CD14-positive monocyte (primary cell): ENCODE measurements at regions not wholly inside any gene's neighbourhood (a gene's known extent, or its start where the extent isn't known, plus 50 kb on each side); places are given as distances from the start of the nearest gene placed in this dataset.

ENCODE experiments used
- DNase-seq, 3 donors: peaks; one replicate each; pipeline ENCODE4 v3.0.0-alpha.2; 2011 to 2022
- H2AFZ ChIP-seq: 2 replicates; pipeline ENCODE4 v1.6.0; 2012; ENCODE audit warnings: mild to moderate bottlenecking, low read depth, low read length, inconsistent platforms; ENCODE audit not compliant: insufficient read depth, poor library complexity, severe bottlenecking
- H3K27ac ChIP-seq, 2 donors: 1 replicate in 1 of 2; 2 replicates in 1 of 2; pipeline ENCODE4 v1.5.1; 2012 to 2013; ENCODE audit warnings: low read length in 2 of 2, control low read depth in 1 of 2, inconsistent platforms in 1 of 2, low read depth in 1 of 2, mild to moderate bottlenecking in 1 of 2
- H3K27me3 ChIP-seq, 2 donors: one replicate each; pipeline versions ENCODE4 v1.6.0 to v1.6.1; 2011 to 2013; ENCODE audit warnings: low read length in 2 of 2; ENCODE audit not compliant: control insufficient read depth in 2 of 2, insufficient read depth in 2 of 2
- H3K36me3 ChIP-seq, 2 donors: replicated peaks in 1 of 2; 1 replicate in 1 of 2; 2 replicates in 1 of 2; pipeline versions ENCODE4 v1.5.1 to v1.6.1; 2012 to 2013; ENCODE audit warnings: low read length in 2 of 2, control low read depth in 1 of 2, inconsistent platforms in 1 of 2, mild to moderate bottlenecking in 1 of 2; ENCODE audit not compliant: insufficient read depth in 2 of 2, control insufficient read depth in 1 of 2
- H3K4me1 ChIP-seq, 2 donors: 1 replicate in 1 of 2; 2 replicates in 1 of 2; pipeline versions ENCODE4 v1.5.1 to v1.6.1; 2012 to 2013; ENCODE audit warnings: low read length in 2 of 2, control low read depth in 1 of 2, inconsistent platforms in 1 of 2, mild to moderate bottlenecking in 1 of 2, moderate library complexity in 1 of 2; ENCODE audit not compliant: insufficient read depth in 2 of 2, control insufficient read depth in 1 of 2
- H3K4me2 ChIP-seq: replicated peaks from 2 replicates; pipeline ENCODE3; 2012; ENCODE audit warnings: low read length, moderate library complexity, mild to moderate bottlenecking; ENCODE audit not compliant: poor library complexity, severe bottlenecking; ENCODE audit errors: extremely low read depth
- H3K4me3 ChIP-seq, 3 experiments: fragments of 200-600 bp in 1 of 3; sonication (generic) in 1 of 3; replicated peaks in 1 of 3; 1 replicate in 2 of 3; 2 replicates in 1 of 3; pipeline ENCODE4 v1.5.1; 2011 to 2013; ENCODE audit warnings: low read length in 3 of 3, mild to moderate bottlenecking in 3 of 3, control low read depth in 2 of 3, low read depth in 2 of 3, inconsistent platforms in 1 of 3, moderate library complexity in 1 of 3
- H3K79me2 ChIP-seq: 2 replicates; pipeline ENCODE4 v1.6.0; 2012; ENCODE audit warnings: mild to moderate bottlenecking, control low read depth, inconsistent platforms, low read length, moderate library complexity; ENCODE audit not compliant: insufficient read depth
- H3K9ac ChIP-seq: 2 replicates; pipeline ENCODE4 v1.6.0; 2017; ENCODE audit warnings: low read length, mild to moderate bottlenecking; ENCODE audit not compliant: insufficient read depth, poor library complexity, severe bottlenecking
- H3K9me3 ChIP-seq, 2 donors: replicated peaks in 1 of 2; 1 replicate in 1 of 2; 2 replicates in 1 of 2; pipeline versions ENCODE4 v1.5.1 to v1.6.1; 2012 to 2013; ENCODE audit warnings: low read length in 2 of 2, control low read depth in 1 of 2; ENCODE audit not compliant: control insufficient read depth in 1 of 2, insufficient read depth in 1 of 2
- H4K20me1 ChIP-seq: 2 replicates; pipeline ENCODE4 v1.6.0; 2012; ENCODE audit warnings: mild to moderate bottlenecking, low read length, control low read depth, moderate library complexity; ENCODE audit not compliant: insufficient read depth
- H3K27ac Mint-ChIP-seq, 7 donors: one replicate each; pipeline ENCODE4 v1.8.0; 2020; ENCODE audit warnings: mild to moderate bottlenecking in 7 of 7, mixed read lengths in 7 of 7, moderate library complexity in 6 of 7, inconsistent platforms in 2 of 7
- H3K27me3 Mint-ChIP-seq, 3 donors: one replicate each; pipeline ENCODE4 v1.8.0; 2021 to 2022; ENCODE audit warnings: low read depth in 3 of 3, mild to moderate bottlenecking in 3 of 3, mixed read lengths in 3 of 3, moderate library complexity in 3 of 3, inconsistent platforms in 1 of 3
- H3K36me3 Mint-ChIP-seq, 2 donors: one replicate each; pipeline ENCODE4 v1.8.0; 2020; ENCODE audit warnings: mixed read lengths in 2 of 2, inconsistent platforms in 1 of 2, mild to moderate bottlenecking in 1 of 2
- H3K4me1 Mint-ChIP-seq: one replicate; pipeline ENCODE4 v1.8.0; 2020; ENCODE audit warnings: mild to moderate bottlenecking, mixed read lengths
- H3K4me3 Mint-ChIP-seq, 2 donors: one replicate each; pipeline ENCODE4 v1.8.0; 2020; ENCODE audit warnings: mild to moderate bottlenecking in 2 of 2, mixed read lengths in 2 of 2, moderate library complexity in 1 of 2
- H3K9me3 Mint-ChIP-seq, 7 donors: one replicate each; pipeline ENCODE4 v1.8.0; 2020 to 2022; ENCODE audit warnings: mixed read lengths in 7 of 7, mild to moderate bottlenecking in 6 of 7, moderate library complexity in 6 of 7, inconsistent platforms in 2 of 7
- CTCF ChIP-seq: fragments of 200-600 bp; IDR thresholded peaks from one replicate; pipeline ENCODE4 v1.8.0; 2022; ENCODE audit warnings: antibody characterized with exemption, mild to moderate bottlenecking
- WGBS: methylation state at CpG from one replicate; pipeline ENCODE4 v1.1.5; 2013; ENCODE audit warnings: missing lambda C conversion rate; ENCODE audit not compliant: insufficient coverage; 5-methylcytosine and 5-hydroxymethylcytosine counted together
- intact Hi-C, 2 donors: fragments of 100-400 bp; cut with micrococcal nuclease; formaldehyde crosslinking; loops; one replicate each; pipeline versions ENCODE4 v1.15.0 to v1.15.1; 2023

GRCh38 chr3:34374521-34374920 lies 576.1 kb downstream of the PDCD6IP start:
- Mint-ChIP-seq H3K9me3 (peaks cover 2 to 20% (median 9%) of the 10 kb centered on the region in 7 donors), H3K36me3 (no peaks in the 10 kb centered on the region), H3K27me3 (peaks cover 0 to 2% (median 2%) of the 10 kb centered on the region in 3 donors), H3K4me3 (no peak overlapping the region), H3K27ac (no peak overlapping the region), H3K4me1 (peaks cover 2% of the 10 kb centered on the region)
- Histone ChIP-seq H3K36me3 (no peaks in the 10 kb centered on the region), H3K4me1 (no peaks in the 10 kb centered on the region), H3K4me3 (no peak overlapping the region), H3K27ac (no peak overlapping the region), H3K27me3 (no peaks in the 10 kb centered on the region), H3K4me2 (no peak overlapping the region), H2AFZ (no peak overlapping the region), H3K9ac (no peak overlapping the region), H3K9me3 (no peaks in the 10 kb centered on the region), H3K79me2 (no peaks in the 10 kb centered on the region), H4K20me1 (no peaks in the 10 kb centered on the region)
- DNase-seq, result no peak
- intact Hi-C loops, result no loop called here
- no peak for TF ChIP-seq CTCF

- intact Hi-C loops, result no loop called here
- Histone ChIP-seq H2AFZ (no peak overlapping the region), H3K9ac (no peak overlapping the region), H3K4me3 (no peak overlapping the region), H3K4me1 (no peaks in the 10 kb centered on the region), H3K9me3 (no peaks in the 10 kb centered on the region), H3K36me3 (no peaks in the 10 kb centered on the region), H3K27ac (no peak overlapping the region), H3K27me3 (no peaks in the 10 kb centered on the region), H4K20me1 (no peaks in the 10 kb centered on the region), H3K79me2 (no peaks in the 10 kb centered on the region), H3K4me2 (no peak overlapping the region)
- 93% methylated on average over 2 of the region's 4 CpGs for WGBS
- peaks cover 0 to 2% (median 2%) of the 10 kb centered on the region in 3 donors for H3K27me3 Mint-ChIP-seq
- DNase-seq, result no peak
- H3K4me3 Mint-ChIP-seq, result no peak overlapping the region
- no peak overlapping the region for H3K27ac Mint-ChIP-seq
- peaks cover 0 to 4% (median under 1%) of the 10 kb centered on the region in 7 donors for H3K9me3 Mint-ChIP-seq
- TF ChIP-seq CTCF, result no peak
- H3K36me3 Mint-ChIP-seq, result no peaks in the 10 kb centered on the region
- peaks cover 2% of the 10 kb centered on the region for H3K4me1 Mint-ChIP-seq
Measured at GRCh38 chr3:34376691-34377090, 578.3 kb downstream of the PDCD6IP start.
